ENCODE measurements at regions not wholly inside any gene's neighbourhood (a gene's known extent, or its start where the extent isn't known, plus 50 kb on each side); places are given as distances from the start of the nearest gene placed in this dataset.

DNA sequence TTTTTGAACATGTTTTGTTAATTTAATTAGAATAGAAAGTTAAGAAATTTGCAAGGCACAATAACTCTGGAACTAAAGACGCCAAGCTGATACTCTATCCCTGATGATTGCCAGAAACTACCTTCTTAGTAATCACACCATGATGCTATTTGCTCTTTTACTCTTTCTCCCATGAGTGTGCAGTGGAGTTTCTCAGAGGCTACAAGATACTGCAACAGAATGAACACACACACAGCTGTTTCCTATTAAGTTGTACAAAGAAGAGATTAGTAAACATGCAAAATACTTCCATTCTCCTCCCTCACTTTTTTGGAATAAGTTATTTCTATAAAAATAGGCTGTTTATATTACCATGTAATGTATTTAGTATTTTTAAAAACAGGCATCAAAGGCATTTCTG lies 1367.5 kb downstream of the AACS start:
- Histone ChIP-seq H3K9ac (replicated peaks; ENCODE audit: extremely low read depth, insufficient read depth, low read length) (no peak overlapping the region), H4K20me1 (replicated peaks; ENCODE audit: control insufficient read depth, extremely low read depth, insufficient read depth, low read length) (no peaks in the 10 kb centered on the region), H3K4me1 (ENCODE audit: control insufficient read depth, extremely low read depth, insufficient read depth, low read length) (no peaks in the 10 kb centered on the region), H3K4me3 (replicated peaks in 1 of 3; ENCODE audit: insufficient read depth in 1 of 3, low read depth in 1 of 3, low read length in 3 of 3) (no peak overlapping the region), H3K9me3 (replicated peaks; ENCODE audit: control insufficient read depth, insufficient read depth, low read length) (peaks cover 6% of the 10 kb centered on the region), H2AFZ (ENCODE audit: low read depth, low read length) (no peak overlapping the region), H3K27ac (ENCODE audit: insufficient read depth, low read depth, low read length) (no peak overlapping the region), H3K79me2 (ENCODE audit: control insufficient read depth, insufficient read depth, low read length) (no peaks in the 10 kb centered on the region), H3K4me2 (ENCODE audit: insufficient read depth, low read length) (no peak overlapping the region), H3K36me3 (ENCODE audit: control insufficient read depth in 2 of 2, extremely low read depth in 1 of 2, insufficient read depth in 2 of 2, low read length in 2 of 2) (no peaks in the 10 kb centered on the region), H3K27me3 (ENCODE audit: control insufficient read depth in 2 of 2, insufficient read depth in 2 of 2, low read length in 2 of 2) (no peaks in the 10 kb centered on the region), H3K9me1 (replicated peaks; ENCODE audit: control insufficient read depth, extremely low read depth, insufficient read depth, low read length) (no peaks in the 10 kb centered on the region)
- dilution Hi-C loops (cut with MboI; ENCODE audit: extremely low pct_ligation_motif_present, low sequenced_read_pairs) (no loop called here), intact Hi-C loops (cut with micrococcal nuclease) (no loop called here)
- ChIA-PET CTCF (no interaction called here), POLR2A (no interaction called here)
- DNase-seq (ENCODE audit: low read depth, low spot score) (no peak), FAIRE-seq (no peak)
- TF ChIP-seq, protein P1, sequence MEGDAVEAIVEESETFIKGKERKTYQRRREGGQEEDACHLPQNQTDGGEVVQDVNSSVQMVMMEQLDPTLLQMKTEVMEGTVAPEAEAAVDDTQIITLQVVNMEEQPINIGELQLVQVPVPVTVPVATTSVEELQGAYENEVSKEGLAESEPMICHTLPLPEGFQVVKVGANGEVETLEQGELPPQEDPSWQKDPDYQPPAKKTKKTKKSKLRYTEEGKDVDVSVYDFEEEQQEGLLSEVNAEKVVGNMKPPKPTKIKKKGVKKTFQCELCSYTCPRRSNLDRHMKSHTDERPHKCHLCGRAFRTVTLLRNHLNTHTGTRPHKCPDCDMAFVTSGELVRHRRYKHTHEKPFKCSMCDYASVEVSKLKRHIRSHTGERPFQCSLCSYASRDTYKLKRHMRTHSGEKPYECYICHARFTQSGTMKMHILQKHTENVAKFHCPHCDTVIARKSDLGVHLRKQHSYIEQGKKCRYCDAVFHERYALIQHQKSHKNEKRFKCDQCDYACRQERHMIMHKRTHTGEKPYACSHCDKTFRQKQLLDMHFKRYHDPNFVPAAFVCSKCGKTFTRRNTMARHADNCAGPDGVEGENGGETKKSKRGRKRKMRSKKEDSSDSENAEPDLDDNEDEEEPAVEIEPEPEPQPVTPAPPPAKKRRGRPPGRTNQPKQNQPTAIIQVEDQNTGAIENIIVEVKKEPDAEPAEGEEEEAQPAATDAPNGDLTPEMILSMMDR (IDR thresholded peaks at IDR 0.05; ENCODE audit: extremely low read depth in 1 of 2, insufficient read depth in 1 of 2, low read depth in 1 of 2, low read length in 2 of 2): no peak
- TF ChIP-seq, protein P2, sequence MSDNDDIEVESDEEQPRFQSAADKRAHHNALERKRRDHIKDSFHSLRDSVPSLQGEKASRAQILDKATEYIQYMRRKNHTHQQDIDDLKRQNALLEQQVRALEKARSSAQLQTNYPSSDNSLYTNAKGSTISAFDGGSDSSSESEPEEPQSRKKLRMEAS (IDR thresholded peaks at IDR 0.05; ENCODE audit: insufficient read depth, insufficient read length): no peak
- TF ChIP-seq POLR2AphosphoS5 (IDR thresholded peaks at IDR 0.05; ENCODE audit: insufficient read depth, low read depth, low read length) (no peak), FOS (IDR thresholded peaks at IDR 0.05; ENCODE audit: borderline replicate concordance, insufficient read depth, low read length) (no peak), GATA2 (IDR thresholded peaks at IDR 0.05; ENCODE audit: insufficient read depth, insufficient read length, low read depth, low read length) (no peak), MYC (IDR thresholded peaks at IDR 0.05; ENCODE audit: low read depth, low read length) (no peak), JUN (IDR thresholded peaks at IDR 0.05; ENCODE audit: borderline replicate concordance, insufficient read depth, insufficient read length, low read depth) (no peak)
- no TSS peak for BruUV-seq (replicated peaks)

All from endothelial cell of umbilical vein (primary cell).